Stimulated activated CD8-positive, alpha-beta memory T cell treated with anti-CD3 and anti-CD28 coated beads, Interleukin-15, amount 100 ng/mL, for 48 hours (primary cell): ENCODE measurements at regions not wholly inside any gene's neighbourhood (a gene's known extent, or its start where the extent isn't known, plus 50 kb on each side); places are given as distances from the start of the nearest gene placed in this dataset.
"Not testable (repeated sequence)": the region's sequence is repeated elsewhere in the genome, so short reads cannot be mapped to it uniquely, and the experiment has no call there.

Source experiments
- DNase-seq, 2 donors: peaks; one replicate each; pipeline ENCODE4 v3.0.0-alpha.2; 2020; ENCODE audit warnings: low read depth in 2 of 2

DNA sequence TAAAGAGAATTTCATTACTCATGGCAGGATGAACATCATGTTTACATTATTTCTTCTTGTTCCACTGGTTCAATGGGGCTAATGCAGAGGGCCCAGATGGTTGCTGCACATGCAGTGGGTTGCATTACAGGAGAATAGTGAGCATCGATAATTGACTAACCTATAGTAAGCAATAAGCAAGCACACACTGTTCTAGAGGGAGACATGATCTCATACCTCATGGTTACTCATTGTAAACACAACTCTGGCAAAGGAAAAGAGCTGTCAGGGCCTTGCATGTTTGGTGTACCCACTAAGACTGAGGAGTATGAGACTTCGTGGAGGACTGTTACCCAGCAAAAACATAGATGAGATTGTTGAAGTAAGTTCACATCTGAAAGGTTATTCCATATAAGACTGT lies 885.6 kb upstream of the VRK2 start:
- DNase-seq = no peak

DNA sequence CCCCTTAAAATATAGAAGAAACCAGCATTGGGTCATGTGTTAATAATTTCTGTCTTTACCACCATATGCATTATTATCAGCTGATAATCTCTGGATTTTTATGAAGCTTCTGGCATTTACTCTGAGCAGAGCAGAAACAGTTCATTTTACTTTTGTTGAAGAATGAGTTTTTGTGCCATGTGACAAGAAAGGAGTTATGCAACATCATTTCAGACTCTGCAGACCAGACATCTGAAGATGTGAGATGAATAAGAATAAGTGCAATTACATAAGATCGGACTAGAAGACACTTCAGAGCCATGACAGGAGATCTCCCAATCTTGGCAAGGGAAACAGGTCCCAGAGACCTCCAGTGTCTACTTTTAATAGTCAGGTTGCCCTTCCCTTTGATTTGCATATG lies 869.4 kb upstream of the VRK2 start:
- no peak for DNase-seq

- no peak for DNase-seq
Measured at GRCh38 chr2:57180042-57180567, 866.5 kb upstream of the VRK2 start.

DNA sequence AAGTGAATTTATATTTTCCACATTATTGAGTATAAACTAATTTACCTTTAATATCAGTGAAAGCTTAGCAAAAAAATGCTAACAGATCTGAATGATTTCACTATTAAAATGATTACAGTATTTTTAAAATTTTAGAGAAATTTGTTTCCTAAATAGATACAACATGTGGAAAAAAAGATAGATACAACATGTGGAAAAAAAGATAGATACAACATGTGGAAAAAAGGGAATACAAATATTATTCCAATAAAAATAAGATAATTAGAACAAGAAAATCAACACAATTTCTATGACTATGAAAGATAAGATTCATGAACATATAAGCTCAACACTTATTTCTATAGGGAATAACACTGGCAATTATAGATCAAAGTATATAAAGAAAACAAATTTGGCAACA lies 865.9 kb upstream of the VRK2 start:
- no peak for DNase-seq

DNA sequence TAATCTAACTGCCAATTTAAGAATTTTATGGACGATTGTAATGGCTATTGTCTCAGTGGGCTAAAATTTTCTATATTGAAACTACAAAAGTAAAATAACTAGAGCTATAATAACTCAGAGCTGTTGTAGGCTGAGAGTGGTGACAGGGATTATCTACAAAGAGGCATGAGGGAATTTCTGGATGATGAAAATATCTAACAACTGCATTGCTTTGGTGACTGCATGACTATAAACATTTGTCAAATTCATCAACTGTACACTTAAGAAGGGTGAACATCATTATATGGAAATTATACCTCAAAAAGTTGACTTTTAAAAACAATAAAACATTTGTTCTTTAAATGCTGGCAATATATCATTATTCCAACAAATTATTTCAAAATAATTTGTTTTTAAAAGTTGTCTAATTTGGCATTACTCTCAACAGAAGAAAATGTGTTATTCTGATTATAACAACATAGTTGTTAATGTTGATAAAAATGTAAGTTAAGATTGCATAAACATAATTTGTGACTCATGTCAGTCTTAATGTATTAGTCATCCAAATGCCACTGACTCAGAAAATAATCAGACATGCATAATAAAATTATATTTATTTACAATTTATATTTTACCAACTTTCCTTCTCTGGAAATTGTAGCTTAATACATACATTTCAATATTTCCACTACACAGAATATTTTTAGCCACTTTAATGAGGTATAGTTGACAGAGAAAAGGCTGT lies 865.1 kb upstream of the VRK2 start:
- DNase-seq = no peak

GRCh38 chr2:57182916-57183315 lies 863.7 kb upstream of the VRK2 start:
- no peak for DNase-seq

GRCh38 chr2:57185568-57185967 lies 861.0 kb upstream of the VRK2 start:
- DNase-seq = no peak

DNA sequence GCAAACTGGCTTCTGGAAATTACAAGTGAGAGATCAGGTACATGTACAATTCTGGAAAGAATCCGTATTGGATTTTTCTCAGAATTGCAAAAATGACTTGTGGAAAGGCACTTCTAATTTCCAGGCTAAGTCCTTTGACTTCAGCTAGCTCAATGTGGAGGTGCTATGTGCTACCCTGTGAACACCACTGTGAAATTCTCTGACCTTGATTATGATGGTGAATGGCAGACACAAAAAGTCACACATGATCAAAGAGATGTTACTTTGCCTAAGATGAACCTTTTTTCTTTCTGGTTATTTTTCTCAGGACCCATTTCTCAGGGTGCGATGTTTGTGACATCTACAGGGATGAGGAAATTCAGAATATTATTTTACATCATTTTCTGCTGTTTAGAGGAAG lies 856.6 kb upstream of the VRK2 start:
- no peak for DNase-seq

DNA sequence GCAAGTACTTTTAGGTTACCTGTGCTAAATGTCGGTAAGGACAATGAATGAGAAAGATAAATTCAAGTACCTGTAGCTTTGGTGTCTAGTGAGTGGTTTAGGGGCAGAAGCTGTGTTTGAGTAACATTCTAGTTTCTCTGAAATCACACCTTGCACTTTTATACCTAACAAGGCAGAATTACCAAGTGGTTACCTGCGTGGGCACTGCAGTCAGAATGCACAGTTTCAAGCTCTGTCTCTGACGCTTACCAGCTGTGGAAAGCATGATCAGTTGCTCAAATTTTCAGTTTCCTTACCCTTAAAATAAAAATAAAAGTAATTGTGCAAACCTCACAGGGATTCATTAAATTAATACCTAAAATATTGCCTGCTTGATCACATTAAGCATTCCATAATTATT lies 846.9 kb upstream of the VRK2 start:
- no peak for DNase-seq

DNA sequence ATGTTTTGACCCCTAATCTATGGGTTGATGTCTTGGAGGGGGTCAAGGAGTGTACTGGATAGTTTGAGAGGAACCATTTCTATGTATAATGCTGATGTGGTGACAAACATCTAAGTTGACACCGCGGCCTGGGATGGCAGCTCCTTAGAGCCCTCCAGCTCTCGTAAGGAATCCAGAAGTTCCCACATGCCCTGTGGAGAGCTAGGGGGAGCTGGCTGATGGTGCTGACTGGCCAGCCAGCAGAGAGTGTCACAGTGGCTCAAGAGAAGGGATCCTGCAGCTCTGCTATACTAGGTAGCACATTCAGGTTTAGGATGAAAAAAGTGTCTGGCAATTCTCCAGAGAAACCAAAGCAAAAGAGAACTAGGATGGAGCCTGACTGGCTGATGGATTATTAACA lies 842.2 kb upstream of the VRK2 start:
- DNase-seq = no peak

DNA sequence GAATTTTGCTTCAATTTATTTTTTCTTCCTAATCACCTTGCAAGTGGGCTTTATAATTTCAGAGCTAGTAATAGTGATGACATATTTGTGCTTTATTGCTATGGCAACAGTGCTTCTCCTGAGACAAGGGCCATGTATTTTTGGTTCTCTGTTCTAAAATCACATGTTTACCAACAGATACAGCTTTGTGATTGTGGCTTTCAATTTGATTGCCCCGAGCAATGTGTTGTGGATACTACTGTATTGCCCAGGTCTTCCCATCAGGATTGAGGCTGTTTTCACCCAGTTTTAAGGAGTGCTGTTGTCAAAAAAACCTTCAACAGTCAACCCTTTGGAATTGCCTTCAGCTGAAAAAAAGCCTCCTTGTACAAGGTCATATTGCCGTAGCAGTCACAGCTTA lies 841.4 kb upstream of the VRK2 start:
- DNase-seq = no peak

DNA sequence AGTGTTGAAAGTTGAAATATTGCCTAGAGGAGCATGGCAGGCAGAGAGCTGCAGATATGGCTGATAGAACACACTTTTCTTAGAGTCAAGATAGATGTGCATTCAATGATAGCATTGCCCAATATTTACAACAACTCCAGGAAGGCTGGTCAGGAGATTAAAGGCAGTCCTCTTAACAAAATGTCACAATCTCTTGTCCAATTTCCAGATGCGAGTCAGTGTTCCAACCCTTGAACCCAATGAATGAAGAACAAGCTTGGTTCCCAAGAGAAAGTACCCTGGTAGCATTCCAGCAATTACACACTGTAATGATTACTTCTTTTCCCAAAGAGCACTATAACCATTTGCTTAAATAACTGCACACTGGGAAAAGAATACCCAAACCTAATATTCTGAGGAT lies 839.4 kb upstream of the VRK2 start:
- no peak for DNase-seq

DNA sequence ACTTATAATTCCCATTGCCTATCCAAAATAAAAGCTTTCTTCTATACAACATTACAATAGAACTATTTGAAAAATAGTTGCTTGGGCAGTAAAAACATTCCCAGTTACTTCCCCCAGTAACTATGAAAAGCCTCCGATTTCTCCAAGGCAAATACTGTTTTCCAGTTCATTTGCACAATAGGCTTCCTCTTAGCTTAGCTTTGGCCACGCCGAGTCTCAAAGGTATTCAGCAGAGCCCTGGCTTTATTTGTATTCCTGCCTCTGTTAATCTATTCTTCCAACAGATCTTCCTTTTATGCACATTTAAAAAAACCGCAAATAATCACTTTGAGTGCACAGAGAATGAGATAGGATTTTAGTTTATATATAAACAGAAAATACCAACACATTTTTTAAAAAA lies 836.8 kb upstream of the VRK2 start:
- DNase-seq = no peak

GRCh38 chr2:57210855-57211254 lies 835.8 kb upstream of the VRK2 start:
- DNase-seq = no peak

GRCh38 chr2:57217013-57217412 lies 829.6 kb upstream of the VRK2 start:
- DNase-seq = no peak

DNA sequence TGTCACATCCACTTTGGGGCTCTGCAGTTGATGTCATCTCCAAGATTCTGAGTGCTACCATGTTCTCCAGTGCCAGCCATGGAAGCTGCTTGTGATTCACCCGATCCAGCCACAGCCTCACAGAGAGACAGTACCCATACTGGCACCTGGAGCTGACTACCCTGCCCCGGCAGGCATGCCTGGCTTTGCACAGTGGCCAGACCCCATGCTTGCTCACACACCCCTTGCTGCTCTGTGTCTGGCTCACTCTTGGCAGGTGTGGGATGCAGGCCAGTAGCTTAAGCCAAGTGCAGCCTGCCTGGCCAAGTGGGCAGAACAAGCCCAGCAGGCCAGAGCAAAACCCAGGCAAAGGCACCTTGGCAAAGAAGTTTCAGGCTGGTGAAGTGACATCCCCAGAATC lies 828.4 kb upstream of the VRK2 start:
- no peak for DNase-seq

DNA sequence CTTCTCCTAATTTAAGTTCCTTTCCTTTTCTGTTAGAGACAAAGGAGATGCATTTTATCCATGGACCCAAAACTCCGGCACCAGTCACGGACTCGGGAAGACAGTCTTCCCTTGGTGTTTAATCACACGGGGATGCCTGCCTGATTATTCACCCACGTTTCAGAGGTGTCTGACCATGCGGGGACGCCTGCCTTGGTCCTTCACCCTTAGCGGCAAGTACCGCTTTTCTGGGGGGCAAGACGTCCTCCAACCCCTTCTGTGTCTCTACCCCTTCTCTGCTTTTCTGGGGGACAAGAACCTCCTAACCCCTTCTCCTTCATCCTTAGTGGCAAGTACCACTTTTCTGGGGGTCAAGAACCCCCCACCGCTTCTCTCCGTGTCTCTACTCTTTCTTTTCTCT lies 816.9 kb upstream of the VRK2 start:
- not testable (repeated sequence) for DNase-seq

DNA sequence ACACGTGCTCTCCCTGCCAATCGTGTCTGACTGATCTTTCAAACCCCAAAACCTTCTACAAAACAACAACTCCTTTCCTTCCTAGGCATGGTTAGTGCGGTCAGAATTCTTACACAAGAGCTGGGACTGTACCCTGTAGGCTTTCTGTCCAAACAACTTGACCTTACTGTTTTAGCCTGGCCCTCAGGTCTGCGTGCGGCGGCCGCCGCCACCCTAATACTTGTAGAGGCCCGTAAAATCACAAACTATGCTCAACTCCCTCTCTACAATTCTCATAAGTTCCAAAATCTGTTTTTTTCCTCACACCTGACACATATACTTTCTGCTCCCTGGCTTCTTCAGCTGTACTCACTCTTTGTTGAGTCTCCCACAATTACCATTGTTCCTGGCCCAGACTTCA lies 814.3 kb upstream of the VRK2 start:
- not testable (repeated sequence) for DNase-seq

- not testable (repeated sequence) for DNase-seq
Measured at GRCh38 chr2:57251495-57251894, 795.1 kb upstream of the VRK2 start.

GRCh38 chr2:57276408-57276807 lies 770.2 kb upstream of the VRK2 start:
- not testable (repeated sequence) for DNase-seq

GRCh38 chr2:57278451-57278850 lies 768.2 kb upstream of the VRK2 start:
- DNase-seq = no peak

DNA sequence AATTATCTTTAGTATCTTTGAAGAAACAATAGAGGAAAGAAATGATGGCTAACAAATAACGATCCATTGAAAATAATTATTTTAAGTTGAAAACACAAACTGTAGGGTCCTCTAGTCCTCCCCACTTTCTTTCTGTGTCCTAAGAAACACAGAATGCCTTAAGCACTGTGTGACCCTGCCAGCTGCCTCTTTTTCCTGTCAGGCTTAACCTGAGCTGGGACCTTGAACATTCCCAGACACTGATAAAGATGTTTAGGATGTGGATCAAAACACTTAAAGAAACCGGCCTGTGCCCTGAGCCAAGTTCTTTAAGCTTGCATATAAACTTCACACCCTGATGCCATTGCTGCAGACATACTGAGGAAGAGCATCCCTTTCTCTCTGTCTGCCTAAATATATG lies 755.4 kb upstream of the VRK2 start:
- DNase-seq = no peak

- no peak for DNase-seq
Measured at GRCh38 chr2:57296795-57297517, 749.6 kb upstream of the VRK2 start.
